C1 segment of cervical spinal cord (tissue), 14 donors: ENCODE measurements at regions not wholly inside any gene's neighbourhood (a gene's known extent, or its start where the extent isn't known, plus 50 kb on each side); places are given as distances from the start of the nearest gene placed in this dataset.

Experiments
- DNase-seq, 14 donors: peaks; one replicate each; lab custom pipeline; 2025; lab: John Stamatoyannopoulos, UW

DNA sequence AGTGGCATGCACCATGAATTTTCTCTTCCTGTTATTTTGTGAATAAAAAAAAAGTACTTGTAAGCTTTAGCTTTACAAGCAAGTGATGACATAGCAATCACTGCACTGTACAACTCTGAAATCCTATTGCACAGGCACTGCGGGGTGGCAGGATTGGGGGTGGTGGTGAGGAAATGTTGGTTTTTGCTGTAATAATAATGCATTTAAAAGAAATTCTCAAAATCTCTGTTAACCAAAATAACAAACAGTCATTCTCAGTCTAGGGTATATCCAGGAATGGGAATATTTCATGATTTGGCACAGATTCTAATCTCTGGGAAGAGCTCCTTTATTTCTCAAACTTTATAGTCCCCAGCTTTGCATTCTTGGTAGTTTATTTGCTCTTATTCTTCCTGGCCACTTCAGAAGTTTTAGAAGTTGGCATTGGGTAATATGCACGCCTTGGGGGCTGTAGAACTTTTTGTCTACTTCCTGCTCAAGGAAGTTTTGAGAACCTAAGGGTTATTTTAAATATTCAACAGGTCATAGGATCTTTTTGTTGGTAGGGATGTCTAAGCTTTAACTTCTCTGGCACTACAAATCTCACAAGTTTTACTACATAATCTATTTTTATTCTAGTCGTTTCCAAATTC, 353.0 kb upstream of the KLF12 start:
- no peak for DNase-seq

DNA sequence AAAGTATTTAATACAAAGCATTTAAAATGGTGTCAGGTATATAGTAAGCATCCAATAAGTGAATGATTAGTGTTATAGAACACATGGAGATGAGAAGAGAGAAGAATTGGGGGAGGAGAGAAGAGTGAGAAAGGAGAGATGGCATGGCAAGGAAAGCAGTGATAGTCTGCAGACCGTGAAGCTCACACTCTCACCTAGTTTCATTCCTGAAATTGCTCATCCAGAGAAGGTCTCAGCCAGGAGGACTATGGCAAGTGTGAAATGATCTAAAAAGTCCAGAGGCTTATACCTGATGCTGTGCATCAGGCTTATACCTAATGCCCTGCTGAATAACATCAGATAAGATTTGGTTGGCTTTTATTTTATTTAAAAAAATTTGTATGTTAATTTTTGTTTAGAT, 351.6 kb upstream of the KLF12 start:
- DNase-seq, result no peak

DNA sequence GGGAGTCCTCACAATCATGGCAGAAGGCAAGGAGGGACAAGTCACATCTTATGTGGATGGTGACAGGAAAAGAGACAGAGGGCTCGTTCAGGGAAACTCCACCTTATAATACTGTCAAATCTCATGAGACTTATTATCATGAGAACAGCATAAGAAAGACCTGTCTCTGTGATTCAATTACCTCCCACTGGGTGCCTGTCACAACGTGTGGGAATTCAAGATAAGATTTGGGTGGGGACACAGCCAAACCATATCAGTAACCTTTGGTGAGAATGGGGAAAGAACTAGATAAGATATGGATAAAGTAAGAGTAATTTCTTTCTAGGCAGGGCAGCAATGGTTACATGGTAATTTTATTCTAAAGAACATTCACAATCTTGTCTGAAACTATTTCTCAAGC, 344.9 kb upstream of the KLF12 start:
- DNase-seq, result no peak

DNA sequence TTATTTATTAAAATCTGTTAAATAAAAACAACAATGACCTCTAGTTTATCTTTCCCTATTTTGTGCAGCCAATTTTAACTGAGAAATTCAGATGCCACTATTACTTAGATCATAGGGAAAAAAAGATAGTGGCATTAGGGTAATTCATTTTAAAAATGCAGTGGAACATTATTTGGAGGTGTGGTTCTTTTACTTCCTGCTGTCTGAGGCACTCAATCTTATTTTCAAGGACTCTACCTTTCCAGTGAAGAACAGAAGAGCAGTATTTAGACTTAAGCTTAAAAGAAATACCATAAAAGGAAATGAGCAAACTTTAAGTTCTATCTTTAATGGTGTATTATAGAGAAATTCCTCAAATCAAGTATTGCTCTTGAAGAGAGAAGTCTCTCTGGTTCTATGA, 342.6 kb upstream of the KLF12 start:
- DNase-seq, result no peak

DNA sequence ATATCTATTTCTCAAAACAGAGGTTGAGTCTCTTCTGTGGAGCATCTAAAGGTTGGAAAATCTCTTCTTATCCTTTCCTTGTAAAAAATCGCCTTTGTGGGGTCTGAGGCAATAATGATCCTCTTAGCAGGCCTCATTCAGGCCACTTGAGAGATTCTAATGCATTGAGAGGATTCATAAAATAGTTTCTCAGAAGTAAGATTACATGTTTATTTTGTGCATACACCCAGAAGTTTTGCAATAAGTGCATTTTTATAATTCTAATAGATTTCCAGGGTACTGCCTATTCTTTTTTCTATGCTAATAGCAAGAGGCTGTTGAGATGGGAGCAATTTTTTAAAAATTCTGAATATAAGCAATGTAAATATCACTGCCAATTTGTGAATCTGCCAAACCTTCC, 342.2 kb upstream of the KLF12 start:
- no peak for DNase-seq

DNA sequence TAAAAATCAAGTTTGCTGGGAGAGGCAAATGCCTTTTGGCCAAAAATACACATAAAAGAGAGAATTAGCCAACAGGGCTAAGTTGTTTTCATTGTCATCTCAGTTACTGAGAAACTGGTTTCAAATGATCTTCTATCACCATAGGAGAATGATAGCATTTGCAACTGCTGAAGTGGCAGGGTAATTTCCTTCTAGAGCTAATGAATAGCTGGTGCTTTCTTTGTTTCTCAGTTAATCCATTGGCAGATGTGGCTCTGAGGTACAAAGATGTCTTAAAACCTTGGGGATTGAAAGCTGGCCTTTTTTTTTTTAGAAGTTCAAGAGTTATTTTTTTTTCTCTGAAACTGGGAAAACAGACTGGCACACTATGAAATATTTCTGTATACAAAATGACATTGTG, 332.7 kb upstream of the KLF12 start:
- DNase-seq, result no peak

DNA sequence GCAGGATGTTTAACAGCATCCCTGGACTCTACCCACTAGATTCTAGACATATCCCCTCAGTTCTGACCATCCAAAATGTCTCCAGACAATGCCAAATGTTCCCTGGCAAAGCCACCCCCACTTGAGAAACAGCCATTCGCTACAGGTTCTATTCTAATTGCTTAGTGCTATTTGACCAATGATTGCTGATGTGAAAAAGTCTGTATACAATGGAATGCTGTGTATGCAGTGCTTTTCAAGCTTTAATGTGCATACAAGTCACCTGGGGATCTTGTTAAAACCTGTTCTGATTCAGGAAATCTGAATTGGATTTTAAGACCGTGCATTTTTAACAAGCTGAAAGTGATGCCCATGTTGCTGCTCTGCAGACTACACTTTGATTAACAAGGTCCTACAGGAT, 331.8 kb upstream of the KLF12 start:
- DNase-seq, result no peak

DNA sequence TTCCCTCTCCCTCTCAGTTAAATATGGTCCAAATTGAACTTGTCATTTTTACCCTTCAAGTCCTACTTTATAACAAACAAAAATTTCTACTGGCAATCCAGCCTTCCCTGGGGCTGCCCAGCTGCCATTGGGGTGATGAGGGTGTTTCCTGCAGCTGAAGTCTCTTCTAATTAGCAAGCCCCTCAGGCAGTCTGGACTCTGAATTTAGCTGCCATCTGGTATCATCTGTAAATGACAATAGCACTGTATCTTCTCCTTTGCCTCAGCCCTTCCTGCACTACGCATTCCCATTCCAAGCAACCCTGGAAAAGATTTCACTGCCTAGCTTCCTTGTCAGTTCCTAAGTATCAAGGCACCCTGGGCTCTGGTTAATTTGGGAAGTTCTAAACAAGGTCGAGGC, 331.1 kb upstream of the KLF12 start:
- no peak for DNase-seq

DNA sequence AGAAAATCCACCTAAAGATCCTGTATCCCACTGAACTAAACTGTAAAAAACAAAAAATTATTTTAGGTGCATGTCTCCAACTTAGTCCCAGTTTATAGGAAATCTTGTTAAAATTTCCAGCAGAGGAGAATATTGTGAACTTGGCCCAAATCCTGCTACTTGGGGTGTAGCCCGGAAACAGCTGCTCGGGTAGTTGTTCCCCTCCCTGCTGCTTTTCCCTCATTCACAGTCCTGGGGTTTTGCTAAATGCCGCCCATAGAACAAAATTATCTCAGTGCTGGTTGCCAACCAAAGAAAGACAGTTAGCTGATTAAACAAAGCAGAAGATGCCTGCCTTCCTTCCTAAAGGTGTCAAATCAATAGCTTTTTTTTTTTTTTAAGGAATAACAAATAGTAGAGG, 330.5 kb upstream of the KLF12 start:
- no peak for DNase-seq

DNA sequence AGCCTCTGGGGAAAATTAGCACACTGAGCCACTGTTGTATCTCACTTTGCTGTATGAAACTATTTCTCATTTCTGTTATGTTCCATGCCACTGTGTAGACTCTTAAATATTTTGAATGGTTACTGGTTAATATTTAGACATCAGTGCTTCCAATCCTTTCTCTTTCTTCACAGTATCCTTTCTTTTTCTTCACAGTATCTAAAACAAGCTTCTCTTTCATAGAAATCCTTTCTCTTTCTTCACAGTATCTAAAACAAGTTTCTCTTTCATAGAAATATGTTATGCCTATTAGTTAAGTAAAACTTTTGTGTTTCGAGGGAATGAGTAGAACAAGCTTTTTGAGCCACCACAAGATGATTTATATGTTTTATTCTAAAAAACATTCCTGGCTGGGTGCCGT, 326.8 kb upstream of the KLF12 start:
- no peak for DNase-seq

DNA sequence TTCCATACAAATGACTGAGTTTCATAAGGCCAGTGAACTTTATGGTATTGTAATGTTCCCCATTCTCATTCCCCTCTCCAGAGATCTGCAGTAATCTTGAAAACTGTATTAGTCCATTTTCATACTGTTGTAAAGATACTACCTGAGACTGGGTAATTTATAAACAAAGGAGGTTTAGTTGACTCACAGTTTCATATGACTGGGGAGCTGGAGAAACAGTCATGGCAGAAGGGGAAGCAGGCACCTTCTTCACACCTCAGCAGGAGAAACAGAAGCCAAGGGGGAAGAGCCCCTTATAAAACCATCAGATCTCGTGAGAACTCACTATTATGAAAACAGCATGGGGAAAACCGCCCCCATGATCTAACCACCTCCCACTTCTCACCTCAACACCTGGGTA, 318.7 kb upstream of the KLF12 start:
- DNase-seq, result no peak

DNA sequence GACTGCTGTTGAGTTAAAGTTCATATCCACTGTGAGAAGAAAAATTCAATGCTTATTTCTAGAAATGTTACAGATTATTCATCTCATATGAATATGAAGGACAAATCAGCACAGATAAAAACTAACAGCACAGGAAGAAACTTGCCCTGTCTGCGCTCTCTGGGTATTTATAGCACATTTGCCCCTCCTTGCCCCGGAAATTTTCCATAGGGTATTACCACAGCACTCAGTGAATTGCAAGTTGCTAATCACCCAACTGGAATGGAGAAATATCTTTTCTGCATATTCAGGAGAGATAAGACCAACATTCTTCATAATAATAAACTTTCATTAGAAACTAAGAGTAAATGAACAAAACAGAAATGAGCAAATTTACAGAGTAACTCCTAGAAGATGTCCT, 318.0 kb upstream of the KLF12 start:
- DNase-seq, result no peak

DNA sequence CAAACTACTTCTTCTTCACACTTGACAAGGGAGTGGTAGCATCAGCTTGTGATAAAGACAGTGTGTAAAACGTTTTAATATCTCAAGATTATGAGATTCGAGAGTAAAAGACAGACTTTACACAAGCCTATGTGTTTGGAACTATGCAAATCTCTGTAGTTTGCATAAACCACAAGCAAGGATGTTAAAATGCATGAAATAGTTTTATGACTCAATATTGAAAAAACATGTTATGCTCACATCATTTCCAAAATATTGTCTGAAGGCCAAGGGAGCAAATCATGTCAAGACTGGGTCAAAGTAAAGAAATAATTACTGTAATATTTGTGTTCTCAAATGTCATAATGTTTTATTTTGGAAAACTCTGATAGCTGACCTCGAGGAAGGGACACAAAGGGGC, 316.8 kb upstream of the KLF12 start:
- DNase-seq, result no peak

DNA sequence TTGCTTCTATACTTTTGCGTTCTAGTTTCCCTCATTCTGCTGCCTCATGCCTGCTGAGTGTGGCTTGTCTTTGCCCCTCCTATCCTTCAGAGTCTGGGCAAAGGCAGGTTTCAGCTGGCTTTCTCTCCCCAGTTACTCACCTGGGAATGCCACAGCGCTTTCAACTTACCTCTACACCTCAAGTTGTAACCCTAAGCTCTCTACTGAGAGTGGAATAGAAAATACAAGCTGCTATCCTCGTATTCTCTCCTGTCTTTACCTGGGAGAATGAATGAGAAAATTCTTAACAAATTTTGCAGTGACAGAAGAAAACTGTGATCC, 316.3 kb upstream of the KLF12 start:
- no peak for DNase-seq

DNA sequence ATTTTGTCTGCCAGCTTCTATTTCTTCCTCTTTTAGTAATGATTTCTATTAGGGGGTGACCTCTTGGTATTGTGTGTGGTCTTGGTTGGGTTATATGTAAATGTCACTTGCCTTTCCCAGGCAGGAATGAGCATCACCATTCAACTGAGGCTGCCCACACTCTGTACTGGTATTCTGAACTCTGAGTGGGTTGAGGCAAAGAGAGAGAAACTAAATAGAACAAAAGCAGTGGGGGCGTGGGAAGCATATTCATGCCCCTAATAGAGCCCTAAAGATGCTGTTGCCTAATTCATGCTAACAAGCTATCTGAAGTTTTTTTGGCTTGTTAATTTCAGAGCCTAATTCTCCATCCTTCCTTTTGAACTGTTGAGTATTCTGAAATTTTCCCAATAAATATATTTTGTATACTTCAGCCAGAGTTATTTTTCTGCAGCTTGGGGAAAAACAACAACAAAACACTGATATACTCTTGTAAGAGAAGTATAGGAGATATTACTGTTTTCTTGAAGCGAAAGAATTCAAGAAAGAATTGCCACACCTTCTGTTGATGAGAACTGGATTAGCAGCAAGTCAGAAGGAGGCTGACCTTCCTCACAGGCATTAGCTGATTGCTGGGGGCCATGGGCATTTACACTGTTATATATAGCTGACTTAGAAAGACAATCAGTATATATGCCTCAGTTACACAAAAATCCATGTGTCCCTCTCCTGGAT, 315.8 kb upstream of the KLF12 start:
- no peak for DNase-seq

DNA sequence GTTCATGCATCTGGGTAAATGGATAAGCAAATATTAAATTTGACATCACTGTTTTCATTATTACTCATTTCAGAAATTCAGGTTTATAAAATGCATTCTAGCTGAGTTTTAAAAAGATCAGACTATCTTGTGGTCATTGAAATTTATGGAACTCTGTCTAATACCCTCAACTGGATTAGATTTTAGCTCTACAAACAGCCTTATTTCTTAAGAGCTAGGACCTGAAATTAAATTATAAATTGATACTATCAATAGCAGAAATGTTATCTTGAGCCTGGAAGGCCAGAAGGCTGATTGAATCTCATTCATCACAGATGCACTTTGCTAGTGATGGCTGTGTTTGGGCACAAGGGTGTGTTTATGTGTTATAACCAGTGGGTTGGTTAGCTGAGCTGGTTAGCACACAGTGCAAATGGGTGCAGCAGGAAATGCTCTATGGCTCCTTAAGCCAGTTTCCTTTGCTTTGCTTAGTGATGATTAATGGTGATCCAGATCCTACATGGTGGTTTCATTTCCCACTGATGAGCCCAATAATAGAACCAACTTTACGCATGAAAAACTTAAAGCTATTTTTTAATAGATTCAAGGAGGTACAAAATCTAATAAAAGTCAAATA, 310.8 kb upstream of the KLF12 start:
- DNase-seq, result no peak

DNA sequence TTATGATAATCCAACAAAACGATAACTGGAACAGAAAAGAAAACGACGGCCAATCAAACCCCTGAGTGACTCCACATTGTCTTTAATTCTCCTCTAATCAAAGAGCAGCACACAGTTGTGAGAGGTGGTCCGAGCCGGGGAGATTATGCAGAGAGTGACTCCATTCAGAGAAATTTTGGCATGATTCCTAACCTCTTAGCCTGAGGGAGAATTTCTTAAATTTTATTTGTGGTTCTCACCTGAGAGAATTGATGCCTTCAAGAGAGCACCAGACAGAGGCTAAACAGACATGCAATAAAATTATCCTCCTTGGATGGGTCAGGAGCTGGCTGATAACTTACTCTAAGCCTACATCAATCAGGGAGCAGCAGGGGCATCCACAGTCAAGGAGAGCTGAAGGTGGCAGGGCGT, 310.0 kb upstream of the KLF12 start:
- no peak for DNase-seq

DNA sequence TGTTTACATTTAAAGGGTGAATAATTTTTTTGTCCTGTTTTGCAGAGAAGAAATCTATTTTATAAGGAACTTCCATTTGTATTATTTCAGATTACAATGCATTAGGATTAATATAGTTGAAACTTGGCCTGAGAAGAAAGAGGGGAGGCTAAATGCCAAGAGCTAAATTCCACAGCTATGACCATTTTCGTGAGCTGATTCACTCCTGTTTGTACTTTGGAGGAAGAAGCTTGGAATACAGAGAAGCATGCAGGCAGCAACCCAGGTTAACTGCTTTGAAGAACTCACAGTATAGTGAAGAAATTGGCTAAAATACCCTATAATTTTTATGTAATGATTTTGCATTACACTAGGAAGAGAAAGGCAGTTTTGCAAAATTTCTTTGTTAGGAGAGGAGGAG, 309.4 kb upstream of the KLF12 start:
- DNase-seq, result no peak

DNA sequence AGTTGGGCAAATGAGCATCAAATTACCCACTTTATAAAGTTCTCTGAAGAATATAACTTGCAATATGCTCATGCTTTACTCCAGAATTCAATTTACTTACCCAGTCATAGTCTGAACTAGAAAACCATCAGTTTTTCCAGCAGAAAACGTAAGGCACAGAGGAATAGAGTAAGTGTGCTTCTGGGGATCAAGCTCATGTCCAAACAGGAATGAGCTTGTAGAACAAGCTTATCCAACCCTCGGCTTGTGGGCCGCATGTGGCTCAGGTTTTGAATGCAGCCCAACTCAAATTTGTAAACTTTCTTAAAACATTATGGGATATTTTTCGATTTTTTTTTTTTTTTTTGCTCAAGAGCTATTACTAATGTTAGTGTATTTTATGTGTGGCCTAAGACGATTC, 308.5 kb upstream of the KLF12 start:
- no peak for DNase-seq

DNA sequence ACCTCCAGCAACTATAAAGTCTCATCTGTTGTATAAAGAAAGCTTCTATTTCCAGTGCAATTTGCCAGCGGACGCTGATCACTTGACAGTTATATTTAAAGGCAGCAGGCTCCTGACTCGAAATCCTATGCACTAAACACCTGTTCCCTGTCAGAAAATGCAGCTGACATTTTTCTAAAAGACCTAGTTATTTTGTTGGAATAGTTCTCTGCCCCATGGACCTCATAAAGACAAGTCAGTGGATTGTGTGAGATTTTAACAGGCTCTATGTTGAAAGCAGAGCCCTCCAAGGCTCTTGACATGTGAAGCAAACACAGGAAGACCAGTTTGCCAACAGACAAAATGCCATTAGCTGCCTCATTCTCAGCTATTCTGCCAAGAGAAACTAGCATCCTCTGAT, 304.7 kb upstream of the KLF12 start:
- no peak for DNase-seq

DNA sequence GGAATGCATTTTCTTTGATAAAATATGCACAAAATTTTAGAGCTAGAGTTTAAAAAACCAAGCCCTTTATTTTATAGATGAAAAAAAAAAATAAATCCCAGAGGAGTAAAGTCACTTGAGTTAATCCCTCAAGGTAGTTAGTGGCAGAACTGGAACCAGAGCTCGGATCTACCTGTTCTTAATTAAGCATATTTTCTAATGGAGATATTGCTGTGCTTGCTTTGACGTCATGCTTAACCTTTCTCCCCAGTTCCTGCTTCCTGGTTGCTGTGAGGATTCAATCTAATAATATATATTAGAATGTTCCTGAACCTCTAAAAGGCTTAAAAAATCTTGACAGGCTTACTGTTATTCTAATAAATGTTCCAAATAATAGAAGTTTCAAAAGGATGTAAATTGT, 300.6 kb upstream of the KLF12 start:
- no peak for DNase-seq

DNA sequence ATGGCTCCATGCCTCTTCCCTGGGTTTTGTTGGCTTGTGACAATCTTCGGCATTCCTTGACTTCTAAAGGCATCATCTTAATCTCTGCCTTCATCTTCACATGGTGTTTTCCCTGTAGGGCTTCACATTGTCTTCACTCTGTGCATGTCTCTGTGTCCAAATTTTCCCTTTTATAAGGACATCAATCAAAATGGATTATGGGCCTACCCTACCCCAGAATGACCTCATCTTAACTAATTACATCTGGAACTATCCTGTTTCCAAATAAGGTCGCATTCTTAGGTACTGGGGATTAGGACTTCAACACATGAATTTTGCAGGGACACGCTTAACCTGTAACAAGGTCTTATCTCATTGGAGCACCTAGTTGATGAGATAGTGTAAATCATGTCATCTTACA, 290.3 kb upstream of the KLF12 start:
- no peak for DNase-seq

DNA sequence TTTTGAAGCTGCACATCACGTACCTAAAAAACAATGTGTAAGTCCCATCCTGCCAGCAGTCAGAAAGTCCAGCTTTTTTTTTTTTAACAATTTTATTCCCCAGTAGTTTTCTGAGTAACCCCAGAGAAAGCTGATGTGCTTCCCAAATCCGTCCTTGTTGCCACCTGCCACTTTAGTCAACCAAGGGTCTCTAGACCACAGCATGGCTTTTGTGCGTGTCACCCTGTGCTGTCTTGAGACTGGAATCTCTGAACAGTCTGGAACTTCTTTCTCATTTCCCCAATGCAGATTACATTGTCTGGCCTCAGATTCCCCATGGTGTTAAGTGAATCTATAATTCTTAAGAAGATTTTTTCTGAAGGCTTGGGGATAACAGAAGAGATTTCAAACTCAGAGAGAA, 289.2 kb upstream of the KLF12 start:
- DNase-seq, result no peak

DNA sequence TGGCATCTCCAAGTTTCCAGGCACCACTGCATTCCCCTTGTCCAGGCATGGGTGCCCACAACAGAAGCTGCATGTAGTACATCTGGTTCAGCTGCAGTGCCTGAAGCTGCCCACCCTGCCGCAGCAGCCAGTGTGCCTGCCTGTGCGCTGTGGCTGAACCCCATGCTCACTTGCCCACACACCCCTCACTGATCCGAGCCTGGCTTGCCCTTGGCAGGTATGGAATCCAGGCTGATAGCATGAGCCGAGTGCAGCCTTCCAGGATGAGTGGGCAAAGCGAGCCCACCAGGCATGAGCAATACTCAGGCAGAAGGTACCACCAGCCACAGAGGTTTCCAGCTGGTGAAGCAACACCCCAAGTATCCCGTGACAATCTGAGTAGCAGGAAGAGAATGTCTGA, 280.3 kb upstream of the KLF12 start:
- no peak for DNase-seq
